8988T (cell line): ENCODE measurements at regions not wholly inside any gene's neighbourhood (a gene's known extent, or its start where the extent isn't known, plus 50 kb on each side); places are given as distances from the start of the nearest gene placed in this dataset.

Experiments
- DNase-seq: peaks from one replicate; pipeline ENCODE4 v3.0.0; 2011

DNA sequence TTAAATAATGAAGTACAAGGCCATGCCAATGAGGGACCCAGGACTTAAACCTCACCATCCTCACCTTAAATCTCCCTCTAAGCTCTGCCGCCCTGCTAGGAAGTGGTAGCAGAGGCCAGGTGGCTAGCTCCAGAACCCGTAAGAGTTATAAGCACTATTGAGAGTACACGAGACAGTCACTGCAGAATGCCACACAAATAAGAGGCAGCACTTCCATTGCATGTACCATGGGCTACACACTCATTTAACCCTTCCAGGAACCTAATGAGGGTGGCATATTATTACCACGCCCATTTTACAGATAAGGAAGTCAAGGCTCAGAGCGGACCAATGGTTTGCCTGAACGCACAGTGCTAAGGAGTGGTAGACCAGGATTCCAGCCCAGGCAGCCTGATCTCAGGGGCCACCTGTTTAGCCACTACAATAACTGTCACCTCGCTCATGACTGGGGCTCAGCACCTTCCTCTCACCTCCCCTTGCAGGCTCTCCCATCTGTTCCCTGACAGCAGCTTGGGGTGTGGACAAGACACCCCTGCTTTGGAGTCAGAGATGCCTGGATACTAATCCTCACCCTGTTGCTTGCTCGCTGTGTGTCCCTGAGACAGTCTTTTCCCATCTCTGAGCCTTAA, 54.8 kb upstream of the ID3 start:
- DNase-seq: no peak

DNA sequence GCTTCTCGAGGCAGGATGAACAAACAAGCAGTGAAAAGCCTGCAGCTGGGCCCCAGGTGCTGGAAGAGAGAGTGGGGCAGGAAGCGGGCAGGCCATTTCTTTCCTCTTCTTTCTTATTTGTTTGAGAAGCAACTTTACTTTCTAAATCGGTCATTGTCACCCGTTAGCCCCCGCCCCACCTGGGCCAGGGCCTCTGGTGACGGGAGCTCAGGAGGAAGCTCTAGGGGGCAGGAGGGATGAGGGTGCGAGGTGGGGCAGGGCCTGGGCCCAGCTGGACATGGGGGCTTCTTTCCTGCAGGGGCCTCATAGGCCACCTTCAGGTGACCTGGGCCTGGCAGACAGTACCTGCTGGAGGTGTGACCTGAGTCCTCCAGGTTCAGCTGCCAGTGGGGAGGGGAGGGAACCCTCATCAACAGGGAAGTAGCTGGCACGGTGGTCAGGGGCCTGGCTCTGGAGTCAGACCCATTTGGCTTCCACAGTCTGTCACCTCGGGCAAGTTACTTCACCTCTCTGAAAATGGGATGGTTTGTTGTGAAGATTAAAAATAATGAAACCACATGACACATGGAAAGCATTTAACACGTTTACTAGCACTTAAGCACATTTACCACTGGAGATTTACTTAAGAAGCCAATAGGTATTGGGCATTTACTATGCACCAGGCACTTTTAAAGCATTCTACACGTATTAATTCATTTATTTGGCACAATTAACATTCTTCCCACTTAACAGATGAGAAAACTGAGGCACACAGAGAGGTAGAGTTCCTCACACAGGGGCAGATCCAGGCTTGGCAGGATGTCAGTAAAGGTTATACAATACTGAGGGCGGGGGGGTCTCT, 54.1 kb upstream of the ID3 start:
- no peak for DNase-seq

DNA sequence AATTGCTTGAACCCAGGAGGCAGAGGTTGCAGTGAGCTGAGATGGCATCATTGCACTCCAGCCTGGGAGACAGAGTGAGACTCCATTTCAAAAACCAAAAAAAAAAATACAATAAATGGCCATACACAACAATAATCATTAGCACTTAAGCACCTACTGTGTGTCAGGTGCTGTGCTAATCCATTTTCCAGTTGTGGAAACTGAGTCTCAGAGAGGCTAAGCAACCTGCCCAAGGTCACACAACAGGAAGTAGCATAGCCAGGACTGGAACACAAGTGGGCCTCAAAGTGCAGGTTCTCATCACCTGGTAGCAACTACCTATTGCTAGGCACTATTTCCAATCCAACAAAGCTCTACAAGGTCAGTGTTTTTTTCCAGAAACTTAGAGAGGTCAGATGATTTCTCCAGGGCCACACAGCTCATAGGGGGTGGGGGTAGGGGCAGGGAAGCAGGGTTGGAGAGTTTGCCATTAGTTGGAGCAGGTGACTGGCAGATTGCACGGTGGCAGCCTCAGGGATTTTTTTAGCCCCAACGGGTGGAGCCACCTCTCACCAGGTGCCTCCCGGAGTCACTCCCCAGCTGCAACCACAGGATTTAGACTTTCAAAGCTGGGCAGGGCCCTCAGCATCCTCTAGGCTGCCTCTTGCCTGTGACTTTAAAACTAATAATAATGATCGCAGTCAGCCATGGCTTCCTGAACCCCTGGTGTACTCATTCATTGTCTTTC, 52.5 kb upstream of the ID3 start:
- no peak for DNase-seq

DNA sequence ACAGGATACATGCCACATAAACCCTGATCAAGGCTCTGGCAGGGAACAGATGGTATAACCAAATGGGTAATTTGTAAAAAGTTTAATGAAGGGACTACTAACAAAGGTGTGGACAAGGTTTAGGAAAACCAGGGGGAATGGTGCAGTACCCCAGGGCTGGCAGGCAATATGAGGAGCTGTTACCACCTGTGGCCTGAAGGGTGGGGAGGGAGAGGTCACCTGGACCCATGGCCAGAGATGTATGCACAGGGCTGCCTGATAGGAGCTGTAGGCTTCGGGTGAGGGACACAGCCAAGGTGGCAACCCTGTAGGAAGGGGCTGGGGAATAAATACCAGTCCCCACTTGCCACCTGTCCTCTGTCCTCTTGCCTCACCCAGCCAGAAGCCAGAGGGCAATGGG, 51.4 kb upstream of the ID3 start:
- no peak for DNase-seq

DNA sequence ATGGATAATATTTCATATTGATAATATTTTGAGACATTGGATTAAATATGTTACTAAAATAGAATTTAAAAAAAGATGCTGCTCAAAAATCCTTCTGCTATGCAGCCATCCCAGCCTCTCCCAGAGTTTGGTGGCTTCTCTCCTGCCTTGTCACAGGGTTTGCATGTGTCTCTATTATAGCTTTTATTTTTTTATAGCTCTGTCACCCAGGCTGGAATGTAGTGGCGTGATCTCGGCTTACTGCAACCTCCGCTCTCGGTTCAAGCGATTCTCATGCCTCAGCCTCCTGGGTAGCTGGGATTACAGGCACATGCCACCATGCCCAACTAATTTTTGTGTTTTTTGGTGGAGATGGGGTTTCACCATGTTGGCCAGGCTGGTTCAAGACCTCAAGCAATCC, 50.7 kb upstream of the ID3 start:
- DNase-seq: no peak
